Activated T-helper 2 cell treated with anti-CD3 and anti-CD28 coated beads, Interferon-gamma antibody, Interleukin-2, Interleukin-4, amounts not matched to agents 10 μg/mL and 5 μg/mL and 100 μg/mL, durations not matched to agents 14 hours and 24 hours and 36 hours (primary cell): ENCODE measurements at regions not wholly inside any gene's neighbourhood (a gene's known extent, or its start where the extent isn't known, plus 50 kb on each side); places are given as distances from the start of the nearest gene placed in this dataset.
"Not testable (repeated sequence)": the region's sequence is repeated elsewhere in the genome, so short reads cannot be mapped to it uniquely, and the experiment has no call there.

Experiments
- DNase-seq: peaks from one replicate; pipeline ENCODE4 v3.0.0; 2021; ENCODE audit warnings: low spot score
- H3K27ac Mint-ChIP-seq: one replicate; pipeline ENCODE4 v1.8.0; 2021; ENCODE audit warnings: mixed read lengths
- H3K27me3 Mint-ChIP-seq: one replicate; pipeline ENCODE4 v1.8.0; 2021; ENCODE audit warnings: low read depth, mixed read lengths
- H3K36me3 Mint-ChIP-seq: one replicate; pipeline ENCODE4 v1.8.0; 2021; ENCODE audit warnings: low read depth, mixed read lengths
- H3K4me1 Mint-ChIP-seq: one replicate; pipeline ENCODE4 v1.8.0; 2021; ENCODE audit warnings: low read depth, mixed read lengths
- H3K4me3 Mint-ChIP-seq: one replicate; pipeline ENCODE4 v1.8.0; 2021; ENCODE audit warnings: low read depth, mild to moderate bottlenecking, moderate library complexity, mixed read lengths
- H3K9me3 Mint-ChIP-seq: one replicate; pipeline ENCODE4 v1.8.0; 2021; ENCODE audit warnings: mixed read lengths
- intact Hi-C: fragments of 100-400 bp; cut with micrococcal nuclease; formaldehyde crosslinking; loops from one replicate; pipeline ENCODE4 v1.15.1; 2023

DNA sequence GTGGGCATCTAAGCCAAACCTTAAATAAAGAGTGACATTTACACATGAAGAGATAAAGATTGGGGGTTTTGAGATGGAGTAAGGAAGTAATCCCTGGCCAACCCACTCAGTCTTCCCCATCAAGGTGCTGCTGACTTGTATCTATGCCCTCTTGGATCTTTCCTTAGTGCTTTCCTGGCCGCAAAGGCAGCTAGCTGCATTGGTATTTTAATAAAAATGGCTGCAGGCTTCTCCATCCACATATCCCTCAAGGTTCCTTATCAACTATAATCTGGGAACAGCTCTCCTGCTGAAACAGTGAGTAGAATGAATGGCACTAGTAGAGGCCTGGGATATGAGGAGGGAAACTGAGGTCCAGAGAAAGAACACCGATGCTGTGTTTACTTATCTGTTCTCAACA, 122.2 kb upstream of the ANKRD28 start:
- H3K4me1 Mint-ChIP-seq: peaks cover 1% of the 10 kb centered on the region
- no peak overlapping the region for H3K4me3 Mint-ChIP-seq
- intact Hi-C loops: no loop called here
- no peak for DNase-seq
- H3K36me3 Mint-ChIP-seq: no peaks in the 10 kb centered on the region
- H3K9me3 Mint-ChIP-seq: no peaks in the 10 kb centered on the region
- H3K27ac Mint-ChIP-seq: no peak overlapping the region
- peaks cover 11% of the 10 kb centered on the region for H3K27me3 Mint-ChIP-seq

DNA sequence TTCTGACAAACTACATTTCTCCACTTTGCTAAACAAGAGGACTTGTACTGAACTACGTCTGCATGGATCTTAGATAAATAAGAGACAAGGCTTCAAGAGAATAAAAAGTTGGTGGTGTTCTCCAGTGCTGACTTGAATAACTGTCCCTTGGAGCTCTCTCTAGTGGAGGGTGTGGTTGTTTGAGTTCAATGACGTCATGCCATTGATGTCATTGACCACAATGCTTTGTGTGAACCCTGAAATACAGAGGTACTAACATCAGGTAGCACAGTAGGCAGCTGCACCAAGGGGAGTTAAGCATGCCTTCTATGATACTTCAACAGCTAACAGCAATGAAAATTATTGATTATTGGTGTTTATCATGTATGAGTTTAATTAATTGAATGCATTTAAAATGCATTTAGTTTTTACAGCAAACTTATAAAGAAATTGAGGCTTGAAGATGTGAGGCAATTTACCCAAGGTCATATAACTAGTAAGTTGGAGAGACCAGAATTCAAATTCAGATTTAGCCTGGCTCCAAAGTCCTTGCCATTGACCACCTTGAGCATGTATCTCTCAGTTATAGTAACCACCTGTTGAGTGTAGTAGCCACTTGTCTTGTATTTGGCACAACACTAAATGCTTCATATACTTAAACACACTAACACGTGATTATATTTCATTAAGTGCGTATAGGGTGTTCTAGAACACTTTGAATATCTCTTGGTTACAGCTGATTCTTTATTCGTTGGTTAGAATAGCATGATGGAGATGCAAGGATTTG, 126.0 kb upstream of the ANKRD28 start:
- H3K27ac Mint-ChIP-seq: no peak overlapping the region
- peaks cover 23% of the 10 kb centered on the region for H3K27me3 Mint-ChIP-seq
- peaks cover 1% of the 10 kb centered on the region for H3K4me1 Mint-ChIP-seq
- no peaks in the 10 kb centered on the region for H3K36me3 Mint-ChIP-seq
- no peak for DNase-seq
- intact Hi-C loops: no loop called here
- H3K9me3 Mint-ChIP-seq: no peaks in the 10 kb centered on the region
- H3K4me3 Mint-ChIP-seq: no peak overlapping the region

DNA sequence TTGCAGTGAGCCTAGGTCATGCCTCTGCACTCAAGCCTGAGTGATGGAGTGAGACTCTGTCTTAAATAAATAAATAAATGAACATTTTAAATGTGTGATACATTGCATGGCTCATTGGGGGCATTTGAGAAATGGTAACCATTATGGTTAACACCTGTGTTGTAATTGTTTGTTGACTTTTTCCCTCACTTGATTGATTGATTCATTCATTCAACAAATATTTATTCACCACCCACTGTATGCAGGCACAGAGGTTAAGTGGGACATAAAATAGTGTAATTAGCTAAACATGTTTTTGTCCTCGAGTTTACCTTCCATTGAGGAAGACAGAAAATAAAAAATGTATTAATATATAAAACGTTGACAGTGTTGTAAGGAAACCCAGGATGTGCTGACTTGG, 127.1 kb upstream of the ANKRD28 start:
- intact Hi-C loops: no loop called here
- Mint-ChIP-seq H3K36me3 (no peaks in the 10 kb centered on the region), H3K27ac (no peak overlapping the region), H3K4me1 (peaks cover 1% of the 10 kb centered on the region), H3K4me3 (no peak overlapping the region), H3K9me3 (no peaks in the 10 kb centered on the region), H3K27me3 (peaks cover 20% of the 10 kb centered on the region)
- DNase-seq: no peak

DNA sequence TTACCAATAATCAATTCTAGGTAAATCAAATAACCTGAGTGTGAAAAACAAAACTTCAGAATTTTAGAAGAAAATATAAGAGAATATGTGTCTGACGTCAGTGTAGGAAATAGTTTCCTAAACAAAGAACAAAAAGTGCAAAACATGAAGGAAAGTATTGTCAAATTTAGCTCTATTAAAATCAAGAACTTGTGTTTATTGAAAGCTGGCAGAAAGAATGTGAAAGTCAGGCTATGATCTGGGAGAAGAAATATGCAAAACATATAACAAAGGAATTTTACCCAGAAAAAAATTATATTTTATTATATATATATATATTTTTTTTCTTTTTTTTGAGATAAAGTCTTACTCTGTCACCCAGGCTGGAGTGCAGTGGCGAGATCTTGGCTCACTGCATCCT, 129.1 kb upstream of the ANKRD28 start:
- intact Hi-C loops: no loop called here
- Mint-ChIP-seq H3K27ac (no peak overlapping the region), H3K4me3 (no peak overlapping the region), H3K9me3 (no peaks in the 10 kb centered on the region), H3K36me3 (no peaks in the 10 kb centered on the region), H3K27me3 (peaks cover 17% of the 10 kb centered on the region), H3K4me1 (peaks cover 1% of the 10 kb centered on the region)
- no peak for DNase-seq

DNA sequence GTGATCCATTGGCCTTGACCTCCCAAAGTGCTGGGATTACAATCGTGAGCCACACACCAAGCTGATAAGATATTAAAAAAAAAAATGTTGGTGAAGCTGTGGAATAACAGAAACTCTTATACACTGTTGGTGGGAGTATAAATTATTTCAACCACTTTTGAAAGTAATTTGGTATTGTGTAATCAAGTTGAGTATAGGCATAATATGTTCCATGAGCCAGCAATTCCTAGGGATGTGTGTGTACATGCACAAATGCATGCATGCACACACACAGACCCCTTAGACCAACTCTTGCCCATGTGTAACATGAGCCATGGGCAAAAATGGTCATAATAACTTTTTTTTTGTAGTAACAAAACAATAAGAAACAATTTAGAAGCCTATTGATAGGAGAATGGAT, 130.2 kb upstream of the ANKRD28 start:
- Mint-ChIP-seq H3K27ac (no peak overlapping the region), H3K4me3 (no peak overlapping the region), H3K36me3 (no peaks in the 10 kb centered on the region), H3K27me3 (peaks cover 17% of the 10 kb centered on the region), H3K4me1 (peaks cover 1% of the 10 kb centered on the region), H3K9me3 (no peaks in the 10 kb centered on the region)
- intact Hi-C loops: no loop called here
- no peak for DNase-seq

DNA sequence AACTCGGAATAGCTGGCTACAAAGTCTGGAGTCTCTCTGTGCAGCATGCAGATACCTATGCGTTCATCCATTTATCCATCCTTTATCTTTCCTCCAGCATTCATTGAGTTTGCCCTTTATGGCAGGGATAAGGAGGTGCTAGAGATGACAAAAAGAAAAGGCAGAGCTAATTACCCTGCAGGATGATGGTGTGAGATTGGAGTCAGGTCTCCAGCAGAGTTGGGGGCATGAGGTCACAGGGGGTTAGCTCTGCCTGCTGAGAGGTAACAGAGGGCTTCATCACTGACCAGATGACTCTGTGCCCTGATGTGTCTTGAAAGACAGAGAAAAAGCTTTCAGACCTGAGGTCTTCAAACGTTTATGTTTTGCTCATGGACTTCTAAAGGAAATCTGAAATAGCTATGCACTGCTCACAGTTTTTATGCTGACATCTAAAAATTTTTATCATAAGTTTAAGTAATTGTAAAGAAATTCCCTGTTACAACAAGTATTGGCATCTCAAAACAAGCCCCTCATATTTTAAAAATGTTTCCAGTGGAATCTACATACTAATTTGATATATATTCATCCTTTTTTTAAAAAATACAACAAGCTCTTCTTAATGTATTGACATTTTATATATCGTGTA, 132.3 kb upstream of the ANKRD28 start:
- Mint-ChIP-seq H3K4me1 (no peaks in the 10 kb centered on the region), H3K36me3 (no peaks in the 10 kb centered on the region), H3K4me3 (no peak overlapping the region), H3K9me3 (no peaks in the 10 kb centered on the region), H3K27ac (no peak overlapping the region), H3K27me3 (peaks cover 14% of the 10 kb centered on the region)
- intact Hi-C loops: no loop called here
- DNase-seq: no peak

DNA sequence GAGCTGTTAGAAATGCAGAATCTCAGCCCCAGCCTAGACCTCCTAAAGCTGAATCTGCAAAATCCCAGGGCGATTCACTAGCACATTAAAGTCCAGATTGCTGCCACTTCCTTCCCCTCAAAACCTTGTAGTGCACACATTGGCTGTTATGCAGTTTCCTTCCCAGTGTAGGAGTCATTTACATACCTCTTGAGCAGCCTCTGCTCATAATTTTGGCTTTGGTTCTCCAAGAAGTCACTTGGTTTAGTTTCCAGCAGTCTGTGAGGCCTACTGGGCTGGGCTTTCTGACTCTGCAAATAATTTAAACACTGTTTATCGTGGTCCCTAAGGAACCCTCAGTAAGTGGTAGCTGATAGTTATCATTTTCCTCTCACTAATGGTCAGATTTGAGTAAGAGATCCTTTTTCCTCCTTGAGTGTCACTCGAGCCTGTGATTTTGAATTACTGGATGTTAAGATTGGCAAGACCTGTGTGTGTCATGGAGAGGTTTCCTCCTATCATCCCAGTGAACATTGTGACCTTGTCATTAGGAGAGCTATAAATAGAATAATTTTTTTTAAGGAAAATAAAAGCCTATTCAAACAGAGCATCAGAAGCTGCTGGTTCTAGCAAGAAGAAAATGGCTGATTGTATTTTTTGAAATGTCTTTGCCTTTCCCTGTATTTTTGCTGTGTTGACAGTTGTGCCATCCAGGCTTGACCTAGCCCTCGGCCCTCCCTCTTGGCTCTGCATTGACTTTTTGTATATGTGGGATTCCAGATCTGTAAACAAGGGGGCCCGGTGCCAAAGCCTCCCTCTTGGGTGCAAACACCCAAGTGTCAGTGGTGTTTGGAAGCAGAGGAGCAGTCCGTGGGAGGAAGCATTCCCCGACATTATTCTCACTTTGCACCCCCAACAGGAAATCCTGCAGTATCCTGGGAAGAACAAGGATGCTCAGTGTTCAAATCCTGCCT, 134.8 kb upstream of the ANKRD28 start:
- H3K36me3 Mint-ChIP-seq: no peaks in the 10 kb centered on the region
- H3K4me3 Mint-ChIP-seq: no peak overlapping the region

DNA sequence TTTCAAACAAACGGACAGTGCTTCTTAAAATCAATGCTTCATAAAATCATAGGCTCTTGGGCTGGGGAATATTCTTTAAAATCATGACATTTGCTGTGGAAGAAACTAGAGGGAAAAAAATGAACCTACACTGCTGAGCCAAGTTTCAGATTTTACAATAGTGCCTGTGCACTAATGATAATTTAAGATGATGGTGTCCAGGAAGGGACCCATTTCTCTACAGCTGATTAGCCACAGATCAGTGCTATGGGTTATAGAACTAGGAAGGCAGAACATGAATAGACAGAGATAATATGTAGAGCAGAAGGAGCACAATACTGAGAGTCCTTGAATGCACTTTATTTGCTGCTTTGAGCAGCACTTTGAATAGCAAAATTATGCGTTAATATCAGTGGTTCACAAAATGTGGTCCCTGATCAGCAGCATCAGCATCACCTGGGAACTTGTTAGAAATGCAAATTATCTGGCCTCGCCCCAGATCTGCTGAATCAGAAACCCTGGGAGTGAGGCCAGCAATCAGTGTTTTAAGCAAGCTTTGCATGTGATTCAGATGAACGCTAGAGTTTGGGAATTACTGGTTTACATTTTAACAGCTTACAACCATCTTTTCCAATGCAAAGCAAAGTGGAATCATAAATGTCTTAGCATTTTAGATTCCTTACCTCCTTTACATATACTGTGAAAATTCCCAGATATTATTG, 135.8 kb upstream of the ANKRD28 start:
- no peaks in the 10 kb centered on the region for H3K4me1 Mint-ChIP-seq
- no peak overlapping the region for H3K4me3 Mint-ChIP-seq
- no peak for DNase-seq
- H3K36me3 Mint-ChIP-seq: no peaks in the 10 kb centered on the region
- intact Hi-C loops: no loop called here
- peaks cover 2% of the 10 kb centered on the region for H3K27me3 Mint-ChIP-seq
- H3K27ac Mint-ChIP-seq: no peak overlapping the region
- H3K9me3 Mint-ChIP-seq: no peaks in the 10 kb centered on the region

More for the DNA sequence above, 134.8 kb upstream of the ANKRD28 start:
- Mint-ChIP-seq H3K9me3 (no peaks in the 10 kb centered on the region), H3K27me3 (peaks cover 7% of the 10 kb centered on the region), H3K27ac (no peak overlapping the region), H3K4me1 (no peaks in the 10 kb centered on the region)
- intact Hi-C loops: no loop called here
- DNase-seq: no peak

DNA sequence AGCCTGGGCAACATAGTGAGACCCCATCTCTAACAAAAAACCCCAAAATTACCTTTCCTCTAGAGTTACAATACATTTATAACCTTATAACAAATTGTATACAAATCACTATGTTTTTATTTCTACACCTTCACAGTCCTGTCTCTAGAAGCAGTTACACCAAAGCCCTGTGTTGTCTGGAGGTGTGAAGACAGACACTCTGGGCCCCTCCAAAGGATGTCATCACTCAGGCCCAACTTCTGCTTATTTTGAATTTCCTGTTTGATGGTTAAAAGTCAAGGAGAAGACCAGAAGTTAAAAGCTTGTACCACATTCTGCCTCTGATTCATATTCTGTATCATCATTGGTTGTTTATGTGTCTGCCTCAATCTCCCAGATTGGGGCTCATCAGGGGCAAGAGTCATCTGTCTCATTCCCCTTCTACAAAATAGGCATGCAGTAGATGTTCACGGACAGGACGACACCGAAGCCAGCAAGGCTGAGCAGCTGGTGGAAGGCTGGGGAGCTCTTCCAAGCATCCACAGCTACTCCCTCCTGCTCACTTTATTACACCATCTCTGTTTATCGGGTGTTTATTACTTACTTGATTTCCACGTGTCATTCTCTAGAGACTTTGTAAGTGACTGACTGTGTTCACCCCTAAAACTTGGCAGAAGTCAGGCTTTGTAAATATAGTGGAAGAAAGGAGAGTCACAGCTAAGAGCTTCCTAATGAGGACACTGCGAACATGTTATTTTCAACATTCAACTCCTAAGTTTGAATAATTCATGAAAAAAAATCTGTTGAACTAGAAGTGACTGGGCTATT, 136.8 kb upstream of the ANKRD28 start:
- no peak for DNase-seq
- Mint-ChIP-seq H3K4me3 (no peak overlapping the region), H3K4me1 (no peaks in the 10 kb centered on the region), H3K27ac (no peak overlapping the region), H3K36me3 (no peaks in the 10 kb centered on the region), H3K9me3 (no peaks in the 10 kb centered on the region), H3K27me3 (peaks cover 2% of the 10 kb centered on the region)
- intact Hi-C loops: no loop called here

DNA sequence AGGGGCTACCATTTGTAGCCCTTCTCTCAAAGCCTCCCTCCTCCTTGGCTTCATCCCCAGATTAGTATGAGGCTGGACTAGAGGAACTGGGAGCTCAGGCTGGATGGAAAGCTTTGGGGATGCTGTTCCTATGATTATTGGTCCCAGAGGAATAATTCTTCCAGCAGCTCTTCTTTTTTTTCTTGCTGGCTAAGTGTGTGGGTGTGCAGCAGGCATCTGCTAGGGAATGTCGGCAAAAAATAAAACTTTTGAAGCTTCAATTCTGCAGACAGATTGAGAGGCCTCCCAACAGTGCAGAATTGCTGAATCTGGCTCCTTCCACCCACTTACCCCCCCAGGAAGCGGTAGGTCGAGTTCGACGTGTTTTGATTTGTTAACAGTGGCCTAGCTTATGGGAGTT, 138.5 kb upstream of the ANKRD28 start:
- Mint-ChIP-seq H3K27ac (no peak overlapping the region), H3K27me3 (no peaks in the 10 kb centered on the region), H3K4me1 (no peaks in the 10 kb centered on the region), H3K9me3 (peaks cover 9% of the 10 kb centered on the region), H3K36me3 (no peaks in the 10 kb centered on the region), H3K4me3 (no peak overlapping the region)
- intact Hi-C loops: no loop called here
- no peak for DNase-seq

DNA sequence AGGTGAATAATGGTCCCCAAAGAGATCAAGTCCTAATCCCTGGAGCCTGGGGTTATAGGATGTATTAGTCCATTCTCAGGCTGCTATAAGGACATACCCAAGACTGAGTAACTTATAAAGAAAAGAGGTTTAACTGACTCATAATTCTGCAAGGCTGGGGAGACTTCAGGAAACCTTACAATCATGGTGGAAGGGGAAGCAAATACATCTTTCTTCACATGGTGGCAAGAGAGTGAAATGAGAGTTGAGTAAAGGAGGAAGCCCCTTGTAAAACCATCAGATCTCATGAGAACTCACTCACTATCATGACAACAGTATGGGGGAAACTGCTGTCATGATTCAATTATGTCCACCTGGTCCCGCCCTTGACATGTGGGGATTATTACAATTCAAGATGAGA, 142.9 kb upstream of the ANKRD28 start:
- DNase-seq: no peak
- H3K27me3 Mint-ChIP-seq: peaks cover 4% of the 10 kb centered on the region
- no peaks in the 10 kb centered on the region for H3K36me3 Mint-ChIP-seq
- intact Hi-C loops: no loop called here
- no peak overlapping the region for H3K4me3 Mint-ChIP-seq
- no peaks in the 10 kb centered on the region for H3K4me1 Mint-ChIP-seq
- H3K9me3 Mint-ChIP-seq: peaks cover 9% of the 10 kb centered on the region
- H3K27ac Mint-ChIP-seq: no peak overlapping the region

DNA sequence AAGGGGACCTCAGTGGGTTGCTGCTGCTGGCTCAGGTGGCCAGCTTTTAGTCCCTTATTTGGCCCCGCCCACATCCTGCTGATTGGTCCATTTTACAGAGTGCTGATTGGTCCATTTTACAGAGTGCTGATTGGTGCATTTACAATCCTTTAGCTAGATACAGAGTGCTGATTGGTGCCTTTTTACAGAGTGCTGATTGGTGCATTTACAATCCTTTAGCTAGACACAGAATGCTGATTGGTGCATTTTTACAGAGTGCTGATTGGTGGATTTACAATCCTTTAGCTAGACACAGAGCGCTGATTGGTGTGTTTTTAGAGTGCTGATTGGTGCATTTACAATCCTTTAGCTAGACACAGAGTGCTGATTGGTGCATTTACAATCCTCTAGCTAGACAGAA, 143.7 kb upstream of the ANKRD28 start:
- intact Hi-C loops, H3K4me1 Mint-ChIP-seq, H3K4me3 Mint-ChIP-seq, H3K9me3 Mint-ChIP-seq, H3K27me3 Mint-ChIP-seq, H3K27ac Mint-ChIP-seq, DNase-seq, H3K36me3 Mint-ChIP-seq: not testable (repeated sequence)
